Keratinocyte (primary cell): ENCODE measurements at regions not wholly inside any gene's neighbourhood (a gene's known extent, or its start where the extent isn't known, plus 50 kb on each side); places are given as distances from the start of the nearest gene placed in this dataset.

ENCODE experiments used
- DNase-seq: peaks from one replicate; pipeline ENCODE4 v3.0.0-alpha.2; 2011; ENCODE audit warnings: low read depth, missing footprints, low spot score
- FAIRE-seq: peaks from 2 replicates; lab custom pipeline; 2011; peaks lifted over from hg19 to GRCh38; lab: Jason Lieb, UNC
- H2AFZ ChIP-seq: 2 replicates; pipeline ENCODE4 v1.6.0; 2012; ENCODE audit warnings: low read length, control low read depth, inconsistent platforms; ENCODE audit not compliant: control insufficient read depth
- H3K27ac ChIP-seq: 2 replicates; pipeline ENCODE4 v1.5.1; 2011; ENCODE audit warnings: low read length; ENCODE audit not compliant: control insufficient read depth, insufficient read depth
- H3K27me3 ChIP-seq: 3 replicates; pipeline ENCODE4 v1.6.0; 2011; ENCODE audit warnings: low read length; ENCODE audit not compliant: control insufficient read depth, insufficient read depth; ENCODE audit errors: extremely low read depth
- H3K36me3 ChIP-seq, 2 experiments: 2 replicates in 1 of 2; 3 replicates in 1 of 2; pipeline ENCODE4 v1.5.1; 2011; ENCODE audit warnings: low read length in 2 of 2, mild to moderate bottlenecking in 1 of 2; ENCODE audit not compliant: control insufficient read depth in 2 of 2, insufficient read depth in 2 of 2; ENCODE audit errors: extremely low read depth in 1 of 2
- H3K4me1 ChIP-seq: 3 replicates; pipeline ENCODE4 v1.5.1; 2011; ENCODE audit warnings: low read length; ENCODE audit not compliant: control insufficient read depth, insufficient read depth; ENCODE audit errors: extremely low read depth
- H3K4me2 ChIP-seq: 3 replicates; pipeline ENCODE4 v1.6.0; 2011; ENCODE audit warnings: low read depth, low read length; ENCODE audit not compliant: control insufficient read depth, insufficient read depth; ENCODE audit errors: extremely low read depth
- H3K4me3 ChIP-seq, 3 experiments: fragments of 200-600 bp in 1 of 3; sonication (generic) in 1 of 3; 2 replicates in 2 of 3; 3 replicates in 1 of 3; pipeline ENCODE4 v1.5.1; 2011 to 2016; ENCODE audit warnings: low read length in 3 of 3, mild to moderate bottlenecking in 3 of 3, control low read depth in 2 of 3, inconsistent platforms in 1 of 3, low read depth in 1 of 3, mixed read lengths in 1 of 3, mixed run types in 1 of 3, moderate library complexity in 1 of 3; ENCODE audit not compliant: control insufficient read depth in 2 of 3, insufficient read depth in 2 of 3; ENCODE audit errors: extremely low read depth in 1 of 3
- H3K79me2 ChIP-seq: 2 replicates; pipeline ENCODE4 v1.6.0; 2012; ENCODE audit warnings: low read length; ENCODE audit not compliant: control insufficient read depth, insufficient read depth
- H3K9ac ChIP-seq: 3 replicates; pipeline ENCODE4 v1.6.0; 2011; ENCODE audit warnings: low read length; ENCODE audit not compliant: control insufficient read depth, insufficient read depth; ENCODE audit errors: extremely low read depth
- H3K9me1 ChIP-seq: 3 replicates; pipeline ENCODE4 v1.6.0; 2011; ENCODE audit warnings: low read length; ENCODE audit not compliant: control insufficient read depth, insufficient read depth; ENCODE audit errors: extremely low read depth
- H3K9me3 ChIP-seq: 2 replicates; pipeline ENCODE4 v1.5.1; 2012; ENCODE audit warnings: low read depth, low read length; ENCODE audit not compliant: control insufficient read depth
- H4K20me1 ChIP-seq: 3 replicates; pipeline ENCODE4 v1.6.0; 2011; ENCODE audit warnings: low read length; ENCODE audit not compliant: control insufficient read depth, insufficient read depth; ENCODE audit errors: extremely low read depth
- EZH2 ChIP-seq: IDR thresholded peaks from one replicate; pipeline ENCODE4 v1.6.1; 2012; ENCODE audit warnings: inconsistent platforms, mild to moderate bottlenecking, low read length, moderate library complexity
- dilution Hi-C: fragments of 300-500 bp; cut with MboI; formaldehyde crosslinking; loops from one replicate; pipeline ENCODE4 v1.7.0; 2020; ENCODE audit warnings: low sequenced_read_pairs; ENCODE audit not compliant: extremely low pct_ligation_motif_present
- TF ChIP-seq, protein P1 (sequence below), 3 experiments: IDR thresholded peaks in 1 of 3; conservative IDR thresholded peaks in 1 of 3; optimal IDR thresholded peaks in 1 of 3; 2 replicates in 2 of 3; 3 replicates in 1 of 3; pipeline versions ENCODE3 to v1.5.1; 2011; ENCODE audit warnings: low read length in 3 of 3, mild to moderate bottlenecking in 3 of 3, moderate library complexity in 2 of 3, control low read depth in 1 of 3, inconsistent platforms in 1 of 3; ENCODE audit not compliant: insufficient read depth in 2 of 3; ENCODE audit errors: extremely low read depth in 1 of 3

GRCh38 chr6:43870660-43871061, 100.7 kb downstream of the VEGFA start:
- Histone ChIP-seq H3K9me3 (no peaks in the 10 kb centered on the region), H3K9ac (no peak overlapping the region), H3K4me2 (no peak overlapping the region), H3K27me3 (peaks cover 20% of the 10 kb centered on the region), H4K20me1 (no peaks in the 10 kb centered on the region), H3K4me1 (no peaks in the 10 kb centered on the region), H3K4me3 (no peak overlapping the region), H3K27ac (no peak overlapping the region), H3K79me2 (no peaks in the 10 kb centered on the region), H2AFZ (no peak overlapping the region), H3K9me1 (no peaks in the 10 kb centered on the region), H3K36me3 (no peaks in the 10 kb centered on the region)
- dilution Hi-C loops: no loop called here
- no peak for FAIRE-seq
- no peak for DNase-seq
- TF ChIP-seq, protein P1, sequence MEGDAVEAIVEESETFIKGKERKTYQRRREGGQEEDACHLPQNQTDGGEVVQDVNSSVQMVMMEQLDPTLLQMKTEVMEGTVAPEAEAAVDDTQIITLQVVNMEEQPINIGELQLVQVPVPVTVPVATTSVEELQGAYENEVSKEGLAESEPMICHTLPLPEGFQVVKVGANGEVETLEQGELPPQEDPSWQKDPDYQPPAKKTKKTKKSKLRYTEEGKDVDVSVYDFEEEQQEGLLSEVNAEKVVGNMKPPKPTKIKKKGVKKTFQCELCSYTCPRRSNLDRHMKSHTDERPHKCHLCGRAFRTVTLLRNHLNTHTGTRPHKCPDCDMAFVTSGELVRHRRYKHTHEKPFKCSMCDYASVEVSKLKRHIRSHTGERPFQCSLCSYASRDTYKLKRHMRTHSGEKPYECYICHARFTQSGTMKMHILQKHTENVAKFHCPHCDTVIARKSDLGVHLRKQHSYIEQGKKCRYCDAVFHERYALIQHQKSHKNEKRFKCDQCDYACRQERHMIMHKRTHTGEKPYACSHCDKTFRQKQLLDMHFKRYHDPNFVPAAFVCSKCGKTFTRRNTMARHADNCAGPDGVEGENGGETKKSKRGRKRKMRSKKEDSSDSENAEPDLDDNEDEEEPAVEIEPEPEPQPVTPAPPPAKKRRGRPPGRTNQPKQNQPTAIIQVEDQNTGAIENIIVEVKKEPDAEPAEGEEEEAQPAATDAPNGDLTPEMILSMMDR (optimal IDR thresholded peaks at IDR 0.05 in 1 of 3, IDR thresholded peaks at IDR 0.05 in 1 of 3, conservative IDR thresholded peaks at IDR 0.05 in 1 of 3; ENCODE audit: extremely low read depth in 1 of 3, insufficient read depth in 2 of 3, low read length in 3 of 3): no peak
- no peak for TF ChIP-seq EZH2

DNA sequence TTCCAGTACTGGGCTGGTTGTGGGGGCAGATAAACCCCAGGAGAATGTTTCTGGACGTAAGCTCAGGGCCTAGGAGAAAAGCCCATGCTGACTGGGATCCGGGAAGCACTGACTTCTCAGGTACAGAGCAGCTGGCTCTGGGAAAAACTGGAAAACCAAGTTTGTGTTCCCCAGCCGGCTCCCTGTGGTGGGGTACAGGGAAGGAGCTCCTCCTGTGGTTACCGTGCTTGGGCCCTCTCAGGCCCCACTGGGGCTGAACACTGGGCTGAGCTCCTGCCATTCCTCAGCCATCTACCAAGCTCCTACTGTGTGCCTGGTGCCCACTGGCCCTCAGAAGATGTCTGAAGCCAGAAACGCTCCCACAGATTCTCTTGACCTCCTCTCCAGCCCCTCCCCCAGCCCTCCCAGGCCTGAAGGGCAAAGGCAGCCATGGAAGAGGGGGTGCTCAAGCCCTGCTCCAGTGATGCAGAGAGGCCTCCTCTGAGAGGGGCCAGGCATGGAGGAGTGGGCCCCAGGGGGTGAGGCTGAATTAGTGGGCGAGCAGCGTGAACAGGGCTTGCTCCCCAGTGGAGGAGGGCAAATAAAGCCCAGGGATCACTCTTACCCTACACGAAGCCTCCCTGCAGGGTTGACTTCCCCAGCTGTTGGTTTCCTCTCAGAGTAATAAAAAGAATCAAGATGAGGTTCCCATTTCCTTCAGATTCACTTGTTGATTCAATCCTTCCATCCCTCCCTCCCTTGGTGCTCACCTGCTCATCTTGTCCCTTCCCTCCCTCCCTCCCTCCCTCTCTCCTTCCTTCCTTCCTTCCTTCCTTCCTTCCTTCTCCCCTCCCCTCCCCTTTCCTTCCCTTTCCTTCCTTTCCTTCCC, 100.0 kb downstream of the VEGFA start:
- no peak overlapping the region for H3K4me2 ChIP-seq
- TF ChIP-seq EZH2: no peak
- TF ChIP-seq, protein P1 (optimal IDR thresholded peaks at IDR 0.05 in 1 of 3, IDR thresholded peaks at IDR 0.05 in 1 of 3, conservative IDR thresholded peaks at IDR 0.05 in 1 of 3; ENCODE audit: extremely low read depth in 1 of 3, insufficient read depth in 2 of 3, low read length in 3 of 3): no peak
- H3K4me1 ChIP-seq: no peaks in the 10 kb centered on the region
- no peaks in the 10 kb centered on the region for H3K9me1 ChIP-seq
- H2AFZ ChIP-seq: no peak overlapping the region
- no peaks in the 10 kb centered on the region for H4K20me1 ChIP-seq
- H3K27ac ChIP-seq: no peak overlapping the region
- peaks cover 20% of the 10 kb centered on the region for H3K27me3 ChIP-seq
- no peak overlapping the region for H3K9ac ChIP-seq
- no peaks in the 10 kb centered on the region for H3K36me3 ChIP-seq
- no peaks in the 10 kb centered on the region for H3K9me3 ChIP-seq
- no peak overlapping the region for H3K4me3 ChIP-seq
- dilution Hi-C loops: no loop called here
- no peaks in the 10 kb centered on the region for H3K79me2 ChIP-seq
- FAIRE-seq: no peak
- DNase-seq: no peak
